HG03025 (cell line): ENCODE measurements at regions not wholly inside any gene's neighbourhood (a gene's known extent, or its start where the extent isn't known, plus 50 kb on each side); places are given as distances from the start of the nearest gene placed in this dataset.
"Not testable (repeated sequence)": the region's sequence is repeated elsewhere in the genome, so short reads cannot be mapped to it uniquely, and the experiment has no call there.

Experiments used
- ATAC-seq: cut with Tn5 transposase; IDR thresholded peaks from one replicate; pipeline ENCODE4 v1.9.1; 2021; ENCODE audit warnings: mild to moderate bottlenecking, moderate library complexity; ENCODE audit not compliant: unreplicated experiment, low FRiP score

- ATAC-seq = no peak
Measured at GRCh38 chr4:24213961-24214360, 324.1 kb upstream of the PPARGC1A start.

- ATAC-seq = no peak
Measured at GRCh38 chr4:24212642-24213041, 322.8 kb upstream of the PPARGC1A start.

GRCh38 chr4:24211856-24212255 is 322.0 kb upstream of the PPARGC1A start:
- ATAC-seq = no peak

GRCh38 chr4:24210332-24210902 is 320.6 kb upstream of the PPARGC1A start:
- no peak for ATAC-seq

DNA sequence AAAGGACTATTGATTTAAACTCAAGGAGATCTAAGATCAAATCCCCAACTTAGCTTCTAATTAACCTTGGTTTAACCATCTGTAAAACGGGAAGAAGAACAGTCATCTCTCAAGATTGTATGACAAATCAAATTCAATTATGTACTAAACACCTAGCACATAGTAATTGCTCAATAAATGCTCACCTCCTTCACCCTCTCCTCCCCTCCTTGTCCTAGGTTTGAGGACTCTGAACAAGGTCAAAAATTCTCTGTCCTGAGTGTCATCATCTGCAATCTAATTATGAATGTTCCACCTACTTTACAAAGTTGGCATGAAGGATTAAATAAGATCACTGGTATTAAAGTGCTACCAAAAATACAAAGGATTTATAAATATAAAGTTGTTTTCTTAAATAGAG is 320.1 kb upstream of the PPARGC1A start:
- no peak for ATAC-seq

DNA sequence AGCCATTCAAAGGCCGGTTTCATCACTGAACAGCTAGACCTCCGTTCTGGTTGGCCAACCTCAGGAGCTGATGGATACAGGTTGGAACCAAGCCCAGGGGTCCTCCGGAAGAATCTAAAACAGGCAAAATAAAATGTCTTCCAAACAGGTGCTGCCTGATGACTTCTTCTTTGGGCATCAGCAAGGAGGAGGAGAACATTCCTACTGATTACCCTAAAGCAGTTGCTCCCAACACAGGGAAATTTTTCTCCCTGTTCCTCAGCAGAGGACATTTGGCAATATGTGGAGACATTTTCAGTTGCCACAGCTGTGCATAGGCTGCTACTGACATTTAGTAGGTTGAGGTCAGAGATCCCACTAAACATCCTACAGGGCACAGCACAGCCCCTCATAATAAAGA is 319.3 kb upstream of the PPARGC1A start:
- ATAC-seq = no peak

- ATAC-seq = no peak
Measured at GRCh38 chr4:24208691-24209090, 318.8 kb upstream of the PPARGC1A start.

DNA sequence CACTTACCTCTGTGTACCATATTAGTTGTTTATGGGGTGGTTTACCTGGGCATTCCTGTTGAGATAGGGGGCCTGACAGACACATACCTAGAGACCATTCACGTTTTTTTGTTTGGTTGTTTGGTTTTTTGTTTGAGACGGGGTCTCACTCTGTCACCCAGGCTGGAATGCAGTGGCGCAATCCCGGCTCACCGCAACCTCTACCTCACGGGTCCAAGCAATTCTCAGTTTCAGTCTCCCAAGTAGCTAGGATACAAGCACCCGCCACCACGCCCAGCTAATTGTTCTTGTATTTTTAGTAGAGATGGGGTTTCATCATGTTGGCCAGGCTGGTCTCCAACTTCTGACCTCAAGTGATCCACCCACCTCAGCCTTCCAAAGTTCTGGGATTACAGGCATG is 314.9 kb upstream of the PPARGC1A start:
- ATAC-seq = not testable (repeated sequence)

DNA sequence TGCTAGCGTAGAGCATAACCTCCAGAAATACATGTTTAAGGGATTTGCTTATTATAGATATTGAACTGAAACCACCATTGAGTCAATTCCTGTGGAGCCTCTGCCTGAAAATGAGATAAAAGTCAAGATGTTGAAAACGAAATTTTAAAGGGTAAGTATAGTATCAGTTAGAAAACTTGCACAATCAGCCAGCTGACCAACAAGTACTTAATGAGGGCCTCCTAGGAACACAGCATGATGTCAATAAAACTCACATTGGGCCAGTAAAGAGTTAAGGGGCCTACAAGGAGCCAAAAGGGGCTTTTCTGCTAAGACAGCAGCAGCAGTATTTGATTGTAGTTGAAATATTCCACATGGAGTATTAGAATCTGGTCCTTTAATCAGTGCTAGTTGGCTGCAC is 314.1 kb upstream of the PPARGC1A start:
- no peak for ATAC-seq

DNA sequence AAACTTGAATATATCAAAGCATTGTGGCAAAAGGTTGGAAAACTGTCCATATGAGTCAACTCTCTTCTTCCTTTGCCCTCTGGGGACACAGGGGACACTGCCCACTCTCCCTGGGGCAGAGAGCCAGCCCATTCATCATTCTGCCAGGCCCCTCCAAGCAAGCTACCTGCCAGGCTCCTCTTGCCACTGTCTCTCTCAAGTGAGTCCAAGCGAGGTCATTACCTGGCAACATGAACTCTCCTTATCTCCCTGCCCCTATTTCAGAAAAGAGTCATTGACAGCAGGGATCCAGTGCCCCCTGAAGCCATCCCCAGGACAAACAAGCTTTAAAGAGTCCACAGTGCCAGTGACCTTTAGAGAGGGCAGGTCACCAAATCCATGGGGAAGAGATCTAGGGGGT is 312.7 kb upstream of the PPARGC1A start:
- no peak for ATAC-seq

DNA sequence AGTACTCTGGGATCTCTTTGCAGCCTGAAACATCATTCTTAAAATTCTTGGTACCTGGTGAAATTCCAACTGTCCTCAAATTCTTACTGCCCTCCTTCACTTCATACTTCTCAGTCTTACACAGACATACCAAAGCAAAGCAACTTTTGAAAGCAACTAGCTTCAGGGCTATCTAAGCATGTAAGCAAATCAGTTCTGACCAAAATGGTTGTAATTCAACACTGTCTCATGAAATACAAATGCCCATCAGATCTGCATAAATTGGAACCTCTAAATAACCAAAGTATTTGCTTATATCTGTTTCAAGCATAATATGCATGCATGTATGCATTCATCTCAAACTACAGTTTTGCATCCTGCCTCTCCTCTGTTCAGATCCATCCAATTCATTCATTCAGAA is 308.1 kb upstream of the PPARGC1A start:
- no peak for ATAC-seq

GRCh38 chr4:24196785-24197184 is 306.9 kb upstream of the PPARGC1A start:
- ATAC-seq = no peak

DNA sequence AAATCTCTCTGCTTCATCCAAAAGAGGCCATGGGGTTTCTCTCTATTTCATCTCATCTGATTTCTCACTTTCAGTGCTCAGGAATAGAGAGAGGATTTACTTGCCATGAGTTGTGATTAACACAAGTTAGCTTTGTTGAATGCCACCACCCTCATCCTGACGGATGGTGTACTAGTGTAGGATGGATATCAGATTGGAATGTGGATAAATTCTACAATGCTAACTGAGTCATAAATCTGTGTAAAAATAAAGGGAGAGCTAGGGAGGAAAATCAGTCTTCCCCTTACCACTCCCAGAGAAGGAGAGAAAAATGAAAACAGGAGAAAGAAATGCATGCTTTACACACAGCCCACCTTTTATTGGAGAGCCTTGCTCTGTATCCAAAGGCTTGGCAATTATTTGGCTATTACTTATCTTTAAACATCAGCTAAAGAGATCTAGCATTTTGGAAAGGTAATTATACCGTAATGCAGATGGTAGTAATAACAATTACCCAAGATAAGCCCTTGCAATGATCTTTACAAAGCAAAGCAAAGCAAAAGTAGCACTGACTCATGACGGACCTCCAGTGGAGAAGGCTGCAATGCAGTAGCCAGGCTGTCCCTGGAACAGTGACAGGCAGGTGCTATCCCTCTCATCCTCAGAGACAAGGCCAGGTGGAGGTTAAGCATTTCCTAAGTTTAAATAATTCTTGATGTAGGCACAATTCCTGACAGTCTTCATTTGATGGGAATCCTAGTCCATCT is 306.3 kb upstream of the PPARGC1A start:
- no peak for ATAC-seq

DNA sequence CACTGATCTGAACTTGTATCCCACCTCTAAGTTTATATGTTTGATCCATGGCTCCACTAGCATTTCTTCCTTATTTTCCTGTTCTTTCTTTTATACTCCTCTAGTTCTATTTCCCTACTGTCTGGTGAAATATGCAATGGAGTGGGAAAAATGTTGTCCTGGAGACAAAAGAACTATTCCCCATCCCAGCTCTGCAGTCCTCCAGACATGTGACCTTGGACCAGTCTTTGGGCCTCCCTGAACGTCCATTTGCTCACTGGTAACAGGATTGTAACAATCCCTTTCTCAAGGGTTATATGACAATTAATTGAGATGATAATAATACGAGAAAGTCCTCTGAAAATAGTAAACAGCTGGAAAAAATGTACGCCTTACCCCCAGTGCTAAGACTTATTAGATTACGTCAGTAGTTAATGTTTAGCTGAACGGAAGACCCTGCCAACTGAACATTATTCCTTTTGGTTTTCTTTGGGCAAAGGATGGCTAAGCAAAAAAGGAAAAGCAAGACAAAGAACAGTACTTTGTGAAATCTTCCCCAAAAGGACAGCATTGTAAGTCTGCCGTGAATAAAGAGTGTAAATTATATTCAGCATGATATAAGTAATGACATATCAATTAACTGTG is 302.3 kb upstream of the PPARGC1A start:
- ATAC-seq = no peak

GRCh38 chr4:24190761-24191695 is 301.2 kb upstream of the PPARGC1A start:
- no peak for ATAC-seq

GRCh38 chr4:24188459-24188858 is 298.6 kb upstream of the PPARGC1A start:
- no peak for ATAC-seq

DNA sequence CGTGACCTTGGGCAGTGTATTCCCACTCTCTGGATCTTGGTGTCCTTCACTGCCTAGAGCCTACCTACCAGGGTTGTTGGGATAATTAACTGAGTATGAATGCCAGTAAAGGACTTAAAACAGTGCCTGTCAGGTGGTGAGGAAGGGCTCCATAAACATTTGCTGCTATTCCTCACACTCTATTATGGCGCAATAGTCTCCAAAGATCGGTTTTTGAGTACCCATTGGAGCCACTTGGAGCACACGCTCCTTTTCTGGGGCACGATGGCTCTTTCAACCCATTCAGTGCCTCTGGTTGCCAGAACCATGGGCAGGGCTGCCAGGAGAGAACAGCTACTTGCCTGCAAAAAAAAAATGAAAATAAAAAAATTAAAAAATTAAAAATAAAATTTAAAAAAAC is 296.6 kb upstream of the PPARGC1A start:
- ATAC-seq = no peak

- ATAC-seq = no peak
Measured at GRCh38 chr4:24181005-24181404, 291.2 kb upstream of the PPARGC1A start.

GRCh38 chr4:24180586-24180985 is 290.7 kb upstream of the PPARGC1A start:
- no peak for ATAC-seq

GRCh38 chr4:24179201-24179840 is 289.5 kb upstream of the PPARGC1A start:
- ATAC-seq = no peak
